RWPE1 (cell line): ENCODE measurements at regions not wholly inside any gene's neighbourhood (a gene's known extent, or its start where the extent isn't known, plus 50 kb on each side); places are given as distances from the start of the nearest gene placed in this dataset.

Experiments
- CTCF ChIA-PET: fragments of 350-600 bp; sonication (Branson Sonifier 250); formaldehyde crosslinking; extraction: SDS; loops from one replicate; lab custom pipeline; 2021; lab: Yijun Ruan, JAX
- POLR2A ChIA-PET: fragments of 400-600 bp; formaldehyde crosslinking; extraction: SDS; loops from one replicate; lab custom pipeline; 2020; ENCODE audit warnings: antibody characterized with exemption; ENCODE audit not compliant: low non-redundant PET; lab: Yijun Ruan, JAX
- DNase-seq: peaks from one replicate; pipeline ENCODE4 v3.0.0; 2012; ENCODE audit warnings: low spot score
- H3K27ac ChIP-seq: fragments of 450-650 bp; 2 replicates; pipeline ENCODE4 v1.5.1; 2017
- CTCF ChIP-seq: fragments of 450-650 bp; conservative IDR thresholded peaks from 2 replicates; pipeline ENCODE4 v1.5.1; 2017; ENCODE audit warnings: low read depth, mild to moderate bottlenecking

DNA sequence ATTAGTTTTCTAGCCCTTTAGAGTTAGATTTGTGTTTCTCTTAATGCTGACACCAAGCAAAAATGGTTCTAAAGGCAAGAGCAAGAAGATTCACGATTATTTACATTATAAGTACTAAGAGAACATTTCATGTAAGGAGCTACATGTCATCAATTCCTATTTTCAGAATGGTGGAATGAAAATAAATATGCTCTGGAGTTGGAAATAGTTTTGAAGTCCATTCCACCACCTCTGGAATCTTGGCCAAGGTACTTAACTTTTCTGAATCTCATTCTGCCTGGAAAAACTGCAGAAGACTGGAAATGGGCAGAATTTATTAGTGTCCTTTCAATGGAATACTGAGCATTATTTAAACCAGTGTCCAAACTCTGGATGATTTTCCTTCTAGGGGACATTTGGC is 125.1 kb upstream of the RAB11FIP2 start:
- no peak for TF ChIP-seq CTCF
- ChIA-PET POLR2A (no interaction called here), CTCF (interaction anchor here (0.6 kb wide), 1 partner anchor 1094 kb away, joined by 3 read pairs; no protein-coding TSS in a partner anchor)
- no peak for DNase-seq
- H3K27ac ChIP-seq = no peak overlapping the region

DNA sequence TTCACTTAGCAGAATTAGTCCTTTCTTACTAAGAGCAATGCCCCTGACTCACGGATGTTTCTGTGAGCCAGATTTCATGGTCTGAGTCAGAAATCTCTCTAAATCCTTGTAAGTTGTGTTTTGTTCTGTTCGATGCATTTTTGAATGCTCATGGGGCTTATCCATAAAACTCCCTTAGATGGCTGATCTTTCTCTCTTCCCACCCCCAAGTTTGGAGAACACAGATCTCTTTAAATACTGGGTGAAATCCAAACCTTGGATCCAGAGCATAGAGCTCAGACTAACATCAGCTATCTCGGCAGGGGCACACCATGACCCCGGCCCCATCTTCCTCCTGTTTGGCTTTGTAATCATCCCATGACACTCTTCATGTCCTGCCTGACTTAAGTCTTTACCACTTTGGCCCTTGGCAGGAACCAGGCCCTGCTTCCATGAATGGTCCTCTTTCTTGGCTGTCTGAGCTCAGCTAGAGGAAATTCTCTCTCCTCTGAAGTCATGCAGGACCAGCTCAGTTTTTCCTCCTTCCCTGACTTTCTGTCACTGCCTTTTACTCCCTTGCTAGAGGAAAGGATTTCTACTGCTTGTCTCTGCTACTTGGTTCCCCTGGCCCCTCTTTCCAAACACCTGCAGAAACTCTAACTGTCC is 120.4 kb upstream of the RAB11FIP2 start:
- H3K27ac ChIP-seq = no peak overlapping the region
- DNase-seq = no peak
- ChIA-PET POLR2A (no interaction called here), CTCF (no interaction called here)
- no peak for TF ChIP-seq CTCF

DNA sequence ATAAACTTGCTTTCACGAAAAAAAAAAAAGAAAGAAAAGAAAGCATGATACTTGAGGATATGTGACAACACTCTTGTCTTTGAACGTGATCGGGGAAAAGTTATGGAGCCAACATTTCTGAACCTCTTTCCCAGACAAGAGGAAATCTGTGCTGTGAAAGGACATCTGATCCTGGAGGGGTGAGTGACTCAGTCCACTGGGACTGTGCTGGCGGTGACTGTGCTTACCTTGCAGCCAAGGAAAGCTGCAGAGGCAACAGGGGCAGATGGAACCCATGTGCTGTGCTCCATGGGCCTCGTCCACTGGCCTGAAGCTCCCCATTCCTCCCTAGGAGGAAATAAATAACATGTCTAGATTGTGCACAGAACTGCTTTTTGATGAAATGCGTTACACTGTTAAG is 116.5 kb upstream of the RAB11FIP2 start:
- TF ChIP-seq CTCF = no peak
- no peak for DNase-seq
- CTCF ChIA-PET = no interaction called here

DNA sequence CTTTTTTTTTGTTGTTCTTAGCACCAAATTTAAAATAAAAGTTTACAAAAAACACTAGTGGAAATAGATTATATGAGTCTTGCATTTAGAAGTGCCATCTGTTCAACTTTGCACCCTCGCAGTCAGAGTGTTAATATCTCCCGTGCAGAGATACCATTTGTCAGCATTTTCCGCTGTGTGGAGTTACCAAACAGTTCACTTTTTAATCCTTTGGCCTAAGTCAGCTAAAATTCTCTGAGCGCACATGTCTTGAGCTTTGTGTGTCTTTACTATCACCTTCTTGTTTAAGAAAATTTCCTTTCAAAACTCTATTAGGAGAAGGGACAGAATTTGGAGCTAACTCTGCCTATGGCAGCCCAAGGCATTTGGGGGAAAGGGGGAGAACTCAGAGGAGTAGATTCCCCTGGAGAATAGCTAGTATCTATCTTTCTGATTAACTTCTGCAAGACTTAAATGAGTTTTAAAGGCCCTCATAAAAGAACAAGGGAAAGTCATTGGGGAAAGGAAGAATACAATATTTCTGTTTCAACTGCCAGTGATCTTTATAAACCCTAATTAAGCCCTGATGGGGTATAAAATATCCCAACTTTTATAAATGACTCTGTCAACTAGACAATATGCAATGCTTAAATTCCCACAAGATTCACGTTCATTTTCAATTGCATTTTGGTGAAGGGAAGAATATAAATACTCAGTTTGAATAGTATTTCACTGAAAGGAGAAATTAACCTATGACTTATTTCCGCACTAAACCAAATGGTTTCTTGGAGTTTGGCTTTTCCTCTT is 114.9 kb upstream of the RAB11FIP2 start:
- no peak overlapping the region for H3K27ac ChIP-seq
- CTCF ChIA-PET = interaction anchor here (0.6 kb wide), 1 partner anchor 74 kb away, joined by 4 read pairs; no protein-coding TSS in a partner anchor
- no peak for TF ChIP-seq CTCF
- no peak for DNase-seq
- POLR2A ChIA-PET = no interaction called here

More for the DNA sequence above, 116.5 kb upstream of the RAB11FIP2 start:
- POLR2A ChIA-PET = no interaction called here
- no peak overlapping the region for H3K27ac ChIP-seq

DNA sequence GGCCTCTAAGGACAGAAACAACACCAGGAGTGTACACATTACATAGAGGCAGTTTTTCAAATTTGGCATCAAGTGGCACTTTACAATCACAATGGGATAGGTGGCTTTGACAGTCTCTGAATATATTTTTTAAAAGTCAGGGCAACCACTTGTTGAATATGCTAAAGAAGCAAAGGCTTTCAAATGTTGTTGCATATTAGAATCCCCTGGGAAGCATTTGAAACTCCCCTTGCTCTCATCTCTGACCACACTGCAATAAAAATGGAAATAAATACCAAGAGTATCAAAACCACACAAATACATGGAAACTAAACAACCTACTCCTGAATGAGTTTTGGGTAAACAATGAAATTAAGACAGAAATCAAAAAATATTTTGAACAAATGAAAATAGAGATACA is 106.5 kb upstream of the RAB11FIP2 start:
- DNase-seq = no peak
- no peak for TF ChIP-seq CTCF
- no peak overlapping the region for H3K27ac ChIP-seq
- ChIA-PET CTCF (no interaction called here), POLR2A (no interaction called here)

DNA sequence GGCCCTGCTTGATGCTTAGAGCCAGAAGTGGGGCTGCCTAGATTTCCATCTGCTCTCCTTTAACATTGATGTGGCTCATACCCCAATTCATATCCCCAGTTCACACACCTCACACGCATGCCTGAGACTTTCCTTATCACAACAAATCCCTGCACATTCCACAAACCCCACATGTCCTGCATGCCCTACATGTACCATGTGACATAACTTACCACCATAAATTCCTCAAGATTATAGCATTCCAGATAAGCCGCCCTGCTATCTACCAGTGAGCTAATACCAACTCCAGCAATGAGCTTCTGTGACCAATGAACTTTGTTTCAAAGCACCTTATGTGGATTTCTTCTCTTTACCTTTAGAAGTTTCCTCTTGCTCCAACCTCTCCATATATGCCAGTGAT is 104.7 kb upstream of the RAB11FIP2 start:
- H3K27ac ChIP-seq = no peak overlapping the region
- CTCF ChIA-PET = no interaction called here
- POLR2A ChIA-PET = no interaction called here
- DNase-seq = no peak
- TF ChIP-seq CTCF = no peak
